ENCODE measurements at regions not wholly inside any gene's neighbourhood (a gene's known extent, or its start where the extent isn't known, plus 50 kb on each side); places are given as distances from the start of the nearest gene placed in this dataset.

- WGBS = 83% methylated on average over 1 of the region's 1 CpG
- Histone ChIP-seq H3K27me3 (ENCODE audit: control insufficient read depth in 1 of 2, insufficient read depth in 1 of 2, low read length in 2 of 2) (peaks cover 0 to 9% of the 10 kb centered on the region in 2 experiments), H3K4me2 (ENCODE audit: low read length, poor library complexity, severe bottlenecking) (no peak overlapping the region), H3K9me3 (ENCODE audit: control insufficient read depth, low read length) (peaks cover 7% of the 10 kb centered on the region), H2BK15ac (ENCODE audit: low read depth, poor library complexity, severe bottlenecking) (no peak overlapping the region), H3K9ac (ENCODE audit: low read length) (no peak overlapping the region), H3K27ac (ENCODE audit: low read length, poor library complexity, severe bottlenecking) (no peak overlapping the region), H3K36me3 (ENCODE audit: control insufficient read depth in 1 of 2, insufficient read depth in 2 of 2, low read depth in 1 of 2, low read length in 2 of 2) (no peaks in the 10 kb centered on the region), H2BK5ac (ENCODE audit: low read depth, low read length, poor library complexity, severe bottlenecking) (no peak overlapping the region), H3K4me1 (ENCODE audit: control insufficient read depth, insufficient read depth, low read depth, low read length) (no peaks in the 10 kb centered on the region), H2AK5ac (ENCODE audit: low read length, severe bottlenecking) (no peak overlapping the region), H2BK120ac (ENCODE audit: low read depth, low read length) (no peak overlapping the region), H2BK12ac (ENCODE audit: low read length in 2 of 2) (no peak overlapping the region), H2AFZ (ENCODE audit: low read depth, low read length) (no peak overlapping the region), H4K91ac (ENCODE audit: low read length) (no peak overlapping the region), H3K14ac (ENCODE audit: low read length in 2 of 2) (no peak overlapping the region), H3K23ac (ENCODE audit: low read length in 2 of 2) (no peak overlapping the region), H3K4ac (ENCODE audit: low read depth in 1 of 2, low read length in 2 of 2) (no peak overlapping the region), H3K79me1 (replicated peaks; ENCODE audit: low read length, poor library complexity, severe bottlenecking) (no peaks in the 10 kb centered on the region), H3K4me3 (ENCODE audit: insufficient read depth in 1 of 2, low read depth in 1 of 2, low read length in 2 of 2) (no peak overlapping the region), H4K8ac (ENCODE audit: low read length) (no peak overlapping the region), H3K18ac (ENCODE audit: low read depth in 1 of 2, low read length in 2 of 2) (no peak overlapping the region)
- DNase-seq = no peak
Measured at GRCh38 chrX:113421432-113421831, 580.8 kb upstream of the AMOT start.

- no peaks in the 10 kb centered on the region for H3K4me1 ChIP-seq (ENCODE audit: control insufficient read depth, insufficient read depth, low read depth, low read length)
- no peak overlapping the region for H2BK12ac ChIP-seq (ENCODE audit: low read length in 2 of 2)
- H3K14ac ChIP-seq (ENCODE audit: low read length in 2 of 2) = no peak overlapping the region
- H3K23ac ChIP-seq (ENCODE audit: low read length in 2 of 2) = no peak overlapping the region
- H3K27me3 ChIP-seq (ENCODE audit: control insufficient read depth in 1 of 2, insufficient read depth in 1 of 2, low read length in 2 of 2) = peaks cover 0 to 6% of the 10 kb centered on the region in 2 experiments
- DNase-seq = no peak
- H3K9ac ChIP-seq (ENCODE audit: low read length) = no peak overlapping the region
- WGBS = no CpG with 5 or more reads among the region's 1 CpG
- no peak overlapping the region for H2BK5ac ChIP-seq (ENCODE audit: low read depth, low read length, poor library complexity, severe bottlenecking)
- no peak overlapping the region for H2AFZ ChIP-seq (ENCODE audit: low read depth, low read length)
- H4K8ac ChIP-seq (ENCODE audit: low read length) = no peak overlapping the region
- H3K18ac ChIP-seq (ENCODE audit: low read depth in 1 of 2, low read length in 2 of 2) = no peak overlapping the region
- H3K4me2 ChIP-seq (ENCODE audit: low read length, poor library complexity, severe bottlenecking) = no peak overlapping the region
- H2BK120ac ChIP-seq (ENCODE audit: low read depth, low read length) = no peak overlapping the region
- no peaks in the 10 kb centered on the region for H3K36me3 ChIP-seq (ENCODE audit: control insufficient read depth in 1 of 2, insufficient read depth in 2 of 2, low read depth in 1 of 2, low read length in 2 of 2)
- H3K4me3 ChIP-seq (ENCODE audit: insufficient read depth in 1 of 2, low read depth in 1 of 2, low read length in 2 of 2) = no peak overlapping the region
- no peak overlapping the region for H3K27ac ChIP-seq (ENCODE audit: low read length, poor library complexity, severe bottlenecking)
- H2AK5ac ChIP-seq (ENCODE audit: low read length, severe bottlenecking) = no peak overlapping the region
- H3K79me1 ChIP-seq (replicated peaks; ENCODE audit: low read length, poor library complexity, severe bottlenecking) = no peaks in the 10 kb centered on the region
- H4K91ac ChIP-seq (ENCODE audit: low read length) = no peak overlapping the region
- H2BK15ac ChIP-seq (ENCODE audit: low read depth, poor library complexity, severe bottlenecking) = no peak overlapping the region
- peaks cover 3% of the 10 kb centered on the region for H3K9me3 ChIP-seq (ENCODE audit: control insufficient read depth, low read length)
- H3K4ac ChIP-seq (ENCODE audit: low read depth in 1 of 2, low read length in 2 of 2) = no peak overlapping the region
Measured at GRCh38 chrX:113412106-113412505, 571.5 kb upstream of the AMOT start.

- Histone ChIP-seq H3K27me3 (ENCODE audit: control insufficient read depth in 1 of 2, insufficient read depth in 1 of 2, low read length in 2 of 2) (peaks cover 0 to 6% of the 10 kb centered on the region in 2 experiments), H3K18ac (ENCODE audit: low read depth in 1 of 2, low read length in 2 of 2) (no peak overlapping the region), H3K79me1 (replicated peaks; ENCODE audit: low read length, poor library complexity, severe bottlenecking) (no peaks in the 10 kb centered on the region), H2BK5ac (ENCODE audit: low read depth, low read length, poor library complexity, severe bottlenecking) (no peak overlapping the region), H2AFZ (ENCODE audit: low read depth, low read length) (no peak overlapping the region), H3K4me2 (ENCODE audit: low read length, poor library complexity, severe bottlenecking) (no peak overlapping the region), H3K9ac (ENCODE audit: low read length) (no peak overlapping the region), H3K27ac (ENCODE audit: low read length, poor library complexity, severe bottlenecking) (no peak overlapping the region), H3K4ac (ENCODE audit: low read depth in 1 of 2, low read length in 2 of 2) (no peak overlapping the region), H3K36me3 (ENCODE audit: control insufficient read depth in 1 of 2, insufficient read depth in 2 of 2, low read depth in 1 of 2, low read length in 2 of 2) (no peaks in the 10 kb centered on the region), H2BK15ac (ENCODE audit: low read depth, poor library complexity, severe bottlenecking) (no peak overlapping the region), H3K4me1 (ENCODE audit: control insufficient read depth, insufficient read depth, low read depth, low read length) (no peaks in the 10 kb centered on the region), H3K23ac (ENCODE audit: low read length in 2 of 2) (no peak overlapping the region), H2BK12ac (ENCODE audit: low read length in 2 of 2) (no peak overlapping the region), H3K14ac (ENCODE audit: low read length in 2 of 2) (no peak overlapping the region), H2AK5ac (ENCODE audit: low read length, severe bottlenecking) (no peak overlapping the region), H4K91ac (ENCODE audit: low read length) (no peak overlapping the region), H3K9me3 (ENCODE audit: control insufficient read depth, low read length) (no peaks in the 10 kb centered on the region), H3K4me3 (ENCODE audit: insufficient read depth in 1 of 2, low read depth in 1 of 2, low read length in 2 of 2) (no peak overlapping the region), H4K8ac (ENCODE audit: low read length) (no peak overlapping the region), H2BK120ac (ENCODE audit: low read depth, low read length) (no peak overlapping the region)
- WGBS = no CpG with 5 or more reads among the region's 3 CpGs
- DNase-seq = no peak
Measured at GRCh38 chrX:113408843-113409242, 568.2 kb upstream of the AMOT start.

GRCh38 chrX:113400193-113400704 is 559.6 kb upstream of the AMOT start:
- H2BK12ac ChIP-seq (ENCODE audit: low read length in 2 of 2) = no peak overlapping the region
- WGBS = no CpG with 5 or more reads among the region's 2 CpGs
- H2BK15ac ChIP-seq (ENCODE audit: low read depth, poor library complexity, severe bottlenecking) = no peak overlapping the region
- H3K36me3 ChIP-seq (ENCODE audit: control insufficient read depth in 1 of 2, insufficient read depth in 2 of 2, low read depth in 1 of 2, low read length in 2 of 2) = no peaks in the 10 kb centered on the region
- H3K79me1 ChIP-seq (replicated peaks; ENCODE audit: low read length, poor library complexity, severe bottlenecking) = no peaks in the 10 kb centered on the region
- H3K27ac ChIP-seq (ENCODE audit: low read length, poor library complexity, severe bottlenecking) = peak overlapping the region; percentile 85
- no peak overlapping the region for H3K4me2 ChIP-seq (ENCODE audit: low read length, poor library complexity, severe bottlenecking)
- H3K23ac ChIP-seq (ENCODE audit: low read length in 2 of 2) = no peak overlapping the region
- H3K4ac ChIP-seq (ENCODE audit: low read depth in 1 of 2, low read length in 2 of 2) = no peak overlapping the region
- no peak overlapping the region for H3K4me3 ChIP-seq (ENCODE audit: insufficient read depth in 1 of 2, low read depth in 1 of 2, low read length in 2 of 2)
- H3K9ac ChIP-seq (ENCODE audit: low read length) = no peak overlapping the region
- no peak overlapping the region for H4K91ac ChIP-seq (ENCODE audit: low read length)
- no peak overlapping the region for H3K18ac ChIP-seq (ENCODE audit: low read depth in 1 of 2, low read length in 2 of 2)
- no peak overlapping the region for H3K14ac ChIP-seq (ENCODE audit: low read length in 2 of 2)
- H3K27me3 ChIP-seq (ENCODE audit: control insufficient read depth in 1 of 2, insufficient read depth in 1 of 2, low read length in 2 of 2) = peaks cover 0 to 11% of the 10 kb centered on the region in 2 experiments
- H3K4me1 ChIP-seq (ENCODE audit: control insufficient read depth, insufficient read depth, low read depth, low read length) = no peaks in the 10 kb centered on the region
- no peak overlapping the region for H2AK5ac ChIP-seq (ENCODE audit: low read length, severe bottlenecking)
- no peaks in the 10 kb centered on the region for H3K9me3 ChIP-seq (ENCODE audit: control insufficient read depth, low read length)
- H2BK120ac ChIP-seq (ENCODE audit: low read depth, low read length) = no peak overlapping the region
- no peak overlapping the region for H2AFZ ChIP-seq (ENCODE audit: low read depth, low read length)
- DNase-seq = no peak
- H4K8ac ChIP-seq (ENCODE audit: low read length) = no peak overlapping the region
- H2BK5ac ChIP-seq (ENCODE audit: low read depth, low read length, poor library complexity, severe bottlenecking) = no peak overlapping the region
